ENCODE measurements at regions not wholly inside any gene's neighbourhood (a gene's known extent, or its start where the extent isn't known, plus 50 kb on each side); places are given as distances from the start of the nearest gene placed in this dataset.

DNA sequence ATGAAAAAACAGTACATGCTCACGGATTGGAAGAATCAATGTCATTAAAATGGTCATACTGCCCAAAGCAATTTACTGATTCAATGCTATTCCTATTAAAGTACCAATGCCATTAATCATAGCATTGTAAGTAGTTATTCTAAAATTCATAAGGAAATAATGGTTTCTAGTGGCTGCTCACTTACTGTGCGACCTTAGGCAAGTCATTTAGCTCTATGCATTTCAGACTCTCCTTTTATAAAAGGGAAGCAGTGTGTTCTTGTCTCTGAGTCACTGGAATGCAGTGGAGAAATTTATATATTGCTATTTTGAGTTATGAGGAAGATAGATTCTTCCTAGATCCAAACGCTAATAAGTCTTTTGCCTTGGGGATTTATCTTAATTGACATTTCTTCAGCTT lies 174.8 kb downstream of the KCNA4 start:
- FAIRE-seq (no peak), DNase-seq (ENCODE audit: insufficient read length, low spot score) (no peak)
- TF ChIP-seq POLR2A (IDR thresholded peaks at IDR 0.05; ENCODE audit: low read depth, low read length): no peak

DNA sequence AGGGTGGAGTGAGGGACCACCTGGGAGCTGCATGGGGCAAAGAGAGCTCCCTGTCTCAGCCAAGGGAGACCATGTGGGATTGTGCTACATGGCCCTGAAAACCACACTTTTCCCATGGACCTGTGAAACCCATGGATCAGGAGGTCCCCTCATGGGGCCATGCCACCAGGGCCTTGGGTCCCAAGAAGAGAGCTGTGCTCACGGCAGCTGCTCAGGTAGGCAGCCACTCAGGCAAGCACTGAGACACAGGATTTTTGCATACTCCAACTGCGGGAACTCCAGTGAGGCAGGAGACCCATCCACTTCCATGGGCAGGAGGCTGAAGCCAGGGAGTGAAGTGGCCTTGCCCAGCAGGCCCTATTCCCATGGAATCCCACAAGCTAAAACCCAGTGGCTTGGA lies 190.0 kb downstream of the KCNA4 start:
- DNase-seq (ENCODE audit: insufficient read length, low spot score): no peak
- TF ChIP-seq POLR2A (IDR thresholded peaks at IDR 0.05; ENCODE audit: low read depth, low read length): no peak
- no peak for FAIRE-seq

- no peak for TF ChIP-seq POLR2A (IDR thresholded peaks at IDR 0.05; ENCODE audit: low read depth, low read length)
- DNase-seq (ENCODE audit: insufficient read length, low spot score): no peak
- FAIRE-seq: no peak
Observed at GRCh38 chr11:29816359-29816758, 200.5 kb downstream of the KCNA4 start.

DNA sequence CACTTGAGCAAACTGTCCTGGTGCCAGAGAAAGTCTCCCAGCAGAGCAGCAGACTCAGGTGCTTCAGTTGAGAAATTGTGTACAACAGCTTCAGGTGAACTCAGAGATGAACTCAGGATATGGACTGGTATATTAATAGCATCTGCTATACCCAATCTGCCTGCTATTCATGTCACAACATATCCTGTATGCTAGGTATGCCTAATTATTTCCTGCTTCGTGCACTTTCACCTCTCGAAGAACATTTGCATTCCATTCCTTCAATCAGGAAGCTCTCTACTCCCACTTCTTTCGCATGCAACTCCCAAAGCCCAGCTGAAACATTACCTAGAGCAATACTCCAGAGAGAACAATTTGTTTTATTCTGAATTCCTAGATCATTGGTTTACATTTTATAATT lies 207.7 kb downstream of the KCNA4 start:
- no peak for FAIRE-seq

DNA sequence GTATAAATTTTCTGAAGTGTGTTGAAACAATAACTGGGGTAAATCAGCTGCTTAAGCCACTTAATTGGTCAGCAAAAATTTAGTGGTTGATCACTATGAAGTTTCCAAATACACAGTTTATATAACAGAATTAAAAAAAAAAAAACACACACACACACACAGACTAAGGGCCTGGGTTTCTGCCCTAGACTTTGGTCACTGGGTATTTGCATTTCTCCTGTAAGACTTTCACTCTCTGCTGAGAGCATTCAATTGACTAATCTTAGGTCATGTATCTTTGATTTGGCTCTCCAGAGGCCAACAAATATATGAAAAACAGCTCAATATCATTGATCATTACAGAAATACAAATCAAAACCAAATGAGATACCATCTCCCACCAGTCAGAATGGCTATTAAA lies 214.3 kb downstream of the KCNA4 start:
- no peak for FAIRE-seq
- no peak for DNase-seq (ENCODE audit: insufficient read length, low spot score)
- no peak for TF ChIP-seq POLR2A (IDR thresholded peaks at IDR 0.05; ENCODE audit: low read depth, low read length)

More for the DNA sequence above, 207.7 kb downstream of the KCNA4 start:
- DNase-seq (ENCODE audit: insufficient read length, low spot score): no peak
- no peak for TF ChIP-seq POLR2A (IDR thresholded peaks at IDR 0.05; ENCODE audit: low read depth, low read length)

DNA sequence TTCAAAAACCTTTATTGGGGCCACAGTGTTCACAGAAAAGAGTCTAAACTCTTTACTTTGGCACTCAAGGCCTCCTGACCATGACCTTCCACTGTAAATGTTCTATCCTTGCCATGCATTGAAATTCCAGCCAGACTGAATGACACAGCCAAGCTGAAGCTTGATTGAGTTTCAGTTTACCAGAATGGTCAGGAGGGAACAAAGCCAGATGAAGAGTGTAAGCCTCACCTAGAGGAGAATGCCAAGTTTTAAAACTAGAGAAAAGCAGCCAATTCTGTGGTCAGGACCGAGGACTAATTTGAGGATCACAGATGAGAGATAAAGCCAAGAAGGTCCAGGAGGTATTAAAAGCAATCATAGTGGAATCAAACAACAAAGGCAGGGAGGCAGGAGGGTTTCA lies 215.3 kb downstream of the KCNA4 start:
- DNase-seq (ENCODE audit: insufficient read length, low spot score): no peak
- no peak for TF ChIP-seq POLR2A (IDR thresholded peaks at IDR 0.05; ENCODE audit: low read depth, low read length)
- no peak for FAIRE-seq

DNA sequence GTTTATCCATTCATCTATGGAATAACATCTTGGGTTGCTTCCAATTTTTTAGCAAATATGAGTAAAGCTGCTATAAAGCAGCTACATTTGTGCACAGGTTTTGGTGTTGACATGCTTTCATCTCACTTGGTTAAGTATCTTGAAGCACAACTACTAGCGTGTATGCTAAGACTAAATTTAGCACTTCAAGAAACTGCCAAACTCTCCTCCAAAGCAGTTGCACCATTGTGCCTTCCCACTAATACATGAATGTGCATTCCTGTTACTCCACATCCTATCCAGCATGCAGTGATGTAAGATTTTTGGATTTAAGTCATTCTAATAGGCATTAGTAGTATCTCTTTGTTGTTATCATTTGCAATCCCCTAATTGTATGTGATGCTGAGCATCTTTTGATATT lies 230.7 kb downstream of the KCNA4 start:
- no peak for TF ChIP-seq POLR2A (IDR thresholded peaks at IDR 0.05; ENCODE audit: low read depth, low read length)
- no peak for DNase-seq (ENCODE audit: insufficient read length, low spot score)
- FAIRE-seq: no peak

DNA sequence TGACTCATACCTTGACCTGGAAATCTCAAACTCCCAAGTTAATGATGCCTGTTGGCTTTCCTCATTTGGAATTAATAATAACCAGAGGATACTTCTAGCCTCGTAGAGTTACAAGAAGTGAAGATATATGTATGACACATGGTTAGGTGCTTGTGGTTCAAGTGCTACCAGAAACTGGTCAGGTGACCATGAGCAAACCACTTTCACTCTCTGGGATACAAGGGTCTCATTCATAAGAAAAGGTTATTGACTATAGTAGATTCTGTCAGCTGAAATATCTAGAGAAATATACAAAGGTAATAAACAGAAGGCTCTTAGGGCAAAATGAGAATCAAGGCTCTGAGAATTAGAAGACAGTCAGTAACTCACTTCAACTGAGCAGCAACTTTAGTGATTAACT lies 233.3 kb downstream of the KCNA4 start:
- FAIRE-seq (no peak), DNase-seq (ENCODE audit: insufficient read length, low spot score) (no peak)
- TF ChIP-seq POLR2A (IDR thresholded peaks at IDR 0.05; ENCODE audit: low read depth, low read length): no peak

DNA sequence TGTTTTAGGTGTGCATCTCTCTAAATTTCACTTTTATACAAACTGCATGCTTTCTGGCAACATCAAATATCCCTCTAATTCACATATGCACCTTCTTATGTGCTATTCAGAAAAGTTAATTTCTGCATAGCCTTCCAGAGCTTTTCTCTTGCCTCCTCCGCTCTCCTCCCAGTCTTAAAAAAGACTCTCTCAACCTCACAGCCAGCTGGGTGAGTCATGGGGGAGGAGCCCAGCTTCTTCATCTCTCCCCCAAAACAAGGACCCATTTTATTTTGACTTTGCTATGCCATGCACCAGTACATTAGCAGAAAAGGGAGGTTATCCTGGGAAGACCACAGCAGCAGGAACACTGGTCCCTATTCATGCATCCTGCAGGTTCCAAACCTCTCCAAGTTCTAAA lies 234.4 kb downstream of the KCNA4 start:
- TF ChIP-seq POLR2A (IDR thresholded peaks at IDR 0.05; ENCODE audit: low read depth, low read length): no peak
- no peak for DNase-seq (ENCODE audit: insufficient read length, low spot score)
- FAIRE-seq: no peak

GRCh38 chr11:29781268-29781667 lies 235.6 kb downstream of the KCNA4 start:
- TF ChIP-seq POLR2A (IDR thresholded peaks at IDR 0.05; ENCODE audit: low read depth, low read length): no peak
- FAIRE-seq: no peak
- DNase-seq (ENCODE audit: insufficient read length, low spot score): no peak

- DNase-seq (ENCODE audit: insufficient read length, low spot score) (no peak), FAIRE-seq (no peak)
- no peak for TF ChIP-seq POLR2A (IDR thresholded peaks at IDR 0.05; ENCODE audit: low read depth, low read length)
Observed at GRCh38 chr11:29780756-29781155, 236.1 kb downstream of the KCNA4 start.

- DNase-seq (ENCODE audit: insufficient read length, low spot score): no peak
- no peak for FAIRE-seq
- TF ChIP-seq POLR2A (IDR thresholded peaks at IDR 0.05; ENCODE audit: low read depth, low read length): no peak
Observed at GRCh38 chr11:29773656-29774264, 243.1 kb downstream of the KCNA4 start.

- DNase-seq (ENCODE audit: insufficient read length, low spot score): no peak
- FAIRE-seq: no peak
Observed at GRCh38 chr11:29756871-29757270, 260.0 kb downstream of the KCNA4 start.

DNA sequence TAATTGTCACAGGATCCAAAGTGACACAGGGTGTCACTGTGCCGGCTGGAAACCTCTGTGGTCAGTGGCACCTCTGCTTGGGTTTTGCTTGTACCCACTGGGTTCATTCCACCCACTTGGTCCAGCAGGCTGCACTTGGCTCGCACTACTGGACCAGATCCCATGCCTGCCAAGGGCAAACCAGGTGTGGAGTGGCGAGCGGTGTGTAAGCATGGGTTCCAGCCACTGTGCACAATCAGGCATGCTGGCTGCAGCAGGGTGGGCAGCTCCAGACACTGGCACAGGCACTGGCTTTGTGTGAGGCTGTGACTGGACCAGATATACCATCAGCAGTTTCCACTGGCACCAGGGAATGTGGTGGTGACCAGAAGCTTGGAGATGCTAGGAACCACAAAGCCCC lies 261.4 kb downstream of the KCNA4 start:
- no peak for TF ChIP-seq POLR2A (IDR thresholded peaks at IDR 0.05; ENCODE audit: low read depth, low read length)
- no peak for FAIRE-seq
- no peak for DNase-seq (ENCODE audit: insufficient read length, low spot score)

More at GRCh38 chr11:29756871-29757270, 260.0 kb downstream of the KCNA4 start:
- TF ChIP-seq POLR2A (IDR thresholded peaks at IDR 0.05; ENCODE audit: low read depth, low read length): no peak

- FAIRE-seq (no peak), DNase-seq (ENCODE audit: insufficient read length, low spot score) (no peak)
- TF ChIP-seq POLR2A (IDR thresholded peaks at IDR 0.05; ENCODE audit: low read depth, low read length): no peak
Observed at GRCh38 chr11:29751618-29752017, 265.2 kb downstream of the KCNA4 start.

- no peak for TF ChIP-seq POLR2A (IDR thresholded peaks at IDR 0.05; ENCODE audit: low read depth, low read length)
- DNase-seq (ENCODE audit: insufficient read length, low spot score) (no peak), FAIRE-seq (no peak)
Observed at GRCh38 chr11:29750392-29750791, 266.4 kb downstream of the KCNA4 start.

Measured in H54 (cell line).